ENCODE measurements at regions not wholly inside any gene's neighbourhood (a gene's known extent, or its start where the extent isn't known, plus 50 kb on each side); places are given as distances from the start of the nearest gene placed in this dataset.

DNA sequence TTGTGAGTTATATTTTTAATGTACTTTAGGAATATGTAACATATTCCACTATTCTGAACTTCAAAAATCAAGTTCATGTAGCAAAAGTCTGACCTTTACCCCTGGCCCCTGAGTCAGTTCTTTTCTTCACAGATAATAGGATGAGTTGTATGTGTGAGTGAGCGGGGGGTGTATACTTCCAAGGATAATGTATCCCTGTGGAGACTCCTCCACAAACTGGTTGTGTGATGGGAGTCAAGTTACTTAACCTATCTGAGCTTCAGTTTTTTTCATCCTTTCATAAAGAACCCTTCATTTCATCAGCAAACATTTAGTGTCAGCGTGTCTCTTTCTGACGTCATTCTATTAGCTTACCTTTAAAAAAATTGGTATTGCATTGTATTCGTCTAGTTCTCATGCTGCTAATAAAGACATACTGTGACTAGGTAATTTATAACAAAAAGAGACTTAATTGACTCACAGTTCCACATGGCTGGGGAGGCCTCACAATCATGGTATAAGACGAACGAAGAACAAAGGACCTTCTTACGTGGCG is 288.1 kb upstream of the GPC6 start:
- Histone ChIP-seq H3K27me3 (ENCODE audit: low read depth) (peaks cover 8% of the 10 kb centered on the region; the same call in 1 of the 2 replicates), H3K36me3 (replicated peaks) (no peaks in the 10 kb centered on the region), H3K4me3 (no peak overlapping the region), H3K4me1 (no peaks in the 10 kb centered on the region; the same call in 1 of the 2 replicates), H3K9me3 (no peaks in the 10 kb centered on the region)
- no peak for DNase-seq (ENCODE audit: low spot score in 2 of 2)
- in situ Hi-C loops (cut with MboI; ENCODE audit: low sequenced_read_pairs): no loop called here

DNA sequence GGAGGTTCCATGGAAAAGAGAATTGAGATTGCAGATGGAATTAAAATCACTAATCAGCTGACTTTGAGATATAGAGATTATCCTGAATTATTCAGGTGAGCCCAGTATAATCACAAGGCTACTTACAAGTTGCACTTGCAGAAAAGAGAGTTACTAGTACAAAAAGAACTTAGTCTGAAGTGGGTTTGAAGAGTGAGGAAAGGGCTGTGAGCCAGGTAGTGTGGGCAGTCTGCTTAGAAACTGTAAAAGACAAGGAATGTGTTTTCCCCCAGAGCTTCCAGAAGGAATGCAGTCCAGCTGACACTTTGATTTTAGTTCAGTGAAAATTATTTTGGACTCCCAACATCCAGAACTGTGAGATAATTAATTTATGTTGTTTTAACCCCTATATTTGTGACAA is 285.4 kb upstream of the GPC6 start:
- H3K4me3 ChIP-seq: no peak overlapping the region
- no peaks in the 10 kb centered on the region; the same call in 1 of the 2 replicates for H3K4me1 ChIP-seq
- no peaks in the 10 kb centered on the region for H3K36me3 ChIP-seq (replicated peaks)
- 0 out of 2 replicates have a peak, but pooled peaks cover 3% of the 10 kb centered on the region for H3K27me3 ChIP-seq (ENCODE audit: low read depth)
- no peaks in the 10 kb centered on the region for H3K9me3 ChIP-seq
- no peak for DNase-seq (ENCODE audit: low spot score in 2 of 2)
- in situ Hi-C loops (cut with MboI; ENCODE audit: low sequenced_read_pairs): no loop called here

DNA sequence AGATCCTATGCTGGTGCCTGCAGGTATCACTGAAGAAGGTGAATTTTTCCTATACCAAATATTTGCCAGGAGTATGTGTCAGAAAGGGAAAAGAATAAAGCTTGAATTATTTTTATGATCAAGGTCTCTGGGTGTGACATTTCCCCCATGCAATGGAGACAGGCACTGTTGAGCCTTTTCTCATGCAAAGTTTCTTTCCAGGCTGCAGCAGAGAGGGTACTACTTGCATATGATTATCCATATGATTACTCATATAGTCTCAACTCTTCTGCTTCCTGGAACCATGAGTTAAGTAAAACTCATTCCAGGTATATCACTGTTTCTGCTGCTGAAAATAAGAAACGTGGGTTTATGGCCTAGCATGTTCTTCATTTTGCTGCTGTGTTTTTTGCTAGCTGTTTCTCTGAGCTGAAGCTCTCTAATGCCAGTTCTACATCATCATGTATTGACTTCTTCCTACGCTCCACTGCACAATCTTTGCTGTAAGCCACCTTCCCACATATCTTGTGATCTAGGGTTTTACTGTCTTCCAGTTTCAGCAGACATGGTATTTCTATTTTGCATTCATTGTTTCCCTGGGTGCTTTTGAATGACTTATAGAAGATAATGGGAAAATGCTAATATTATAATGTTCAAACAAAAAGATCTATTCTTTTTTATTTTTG is 278.7 kb upstream of the GPC6 start:
- in situ Hi-C loops (cut with MboI; ENCODE audit: low sequenced_read_pairs): no loop called here
- Histone ChIP-seq H3K36me3 (replicated peaks) (no peaks in the 10 kb centered on the region), H3K9me3 (no peaks in the 10 kb centered on the region), H3K4me3 (no peak overlapping the region), H3K4me1 (no peaks in the 10 kb centered on the region), H3K27me3 (ENCODE audit: low read depth) (0 out of 2 replicates have a peak, but pooled peaks cover 3% of the 10 kb centered on the region)
- DNase-seq (ENCODE audit: low spot score in 2 of 2): peak in 1 of 2 experiments; percentile 26

DNA sequence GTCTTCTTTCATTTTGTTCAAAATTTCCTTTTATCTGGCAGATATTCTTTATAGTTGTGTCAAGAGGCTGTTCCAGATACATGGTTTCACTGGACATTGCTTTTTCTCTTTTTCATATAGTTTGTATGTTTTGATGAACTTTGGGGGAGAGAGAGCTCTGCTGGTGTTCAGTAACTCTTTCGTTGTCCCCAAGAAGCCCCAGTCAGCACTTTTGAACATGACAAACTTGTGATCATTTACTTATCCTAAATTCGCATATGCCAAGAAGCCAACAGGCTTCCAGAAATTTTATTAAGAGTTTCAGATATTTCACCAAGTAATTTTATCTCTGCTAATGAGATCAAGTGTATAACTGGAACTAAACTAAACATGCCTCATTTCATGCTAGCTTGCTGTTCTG is 275.8 kb upstream of the GPC6 start:
- no peak for DNase-seq (ENCODE audit: low spot score in 2 of 2)
- in situ Hi-C loops (cut with MboI; ENCODE audit: low sequenced_read_pairs): no loop called here

DNA sequence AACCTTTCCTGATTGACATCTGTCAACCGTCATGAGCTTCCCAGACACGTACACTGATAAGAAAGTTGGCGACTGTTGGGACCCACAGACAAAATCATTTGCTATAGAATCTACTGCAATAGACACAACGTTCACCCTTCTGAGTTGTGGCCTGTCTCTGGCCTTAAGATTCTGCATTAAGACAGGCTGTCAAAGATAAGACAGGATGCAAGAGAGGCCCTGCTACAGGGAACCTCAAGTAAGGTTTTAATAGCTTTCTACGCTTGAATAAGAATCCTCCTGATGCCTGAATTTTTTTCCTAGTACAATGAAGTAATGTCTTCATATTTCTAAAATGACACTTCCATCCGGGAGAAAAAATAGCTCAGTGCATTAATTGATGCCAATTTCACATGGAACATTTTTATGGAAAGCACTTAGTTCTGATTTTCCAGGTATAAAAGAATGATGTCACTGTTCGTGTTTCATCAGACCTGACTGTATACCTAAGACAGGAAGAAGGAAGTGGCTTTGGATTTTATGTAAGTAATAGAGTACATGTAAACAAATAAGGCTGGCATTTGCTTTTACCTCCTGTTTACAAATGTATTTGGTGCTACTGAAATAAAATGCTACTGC is 275.2 kb upstream of the GPC6 start:
- H3K36me3 ChIP-seq (replicated peaks): no peaks in the 10 kb centered on the region
- no peak overlapping the region for H3K4me3 ChIP-seq
- no peaks in the 10 kb centered on the region for H3K27me3 ChIP-seq (ENCODE audit: low read depth)
- no peaks in the 10 kb centered on the region for H3K9me3 ChIP-seq
- no peaks in the 10 kb centered on the region for H3K4me1 ChIP-seq
- no peak for DNase-seq (ENCODE audit: low spot score in 2 of 2)
- in situ Hi-C loops (cut with MboI; ENCODE audit: low sequenced_read_pairs): no loop called here

More for the DNA sequence above, 275.8 kb upstream of the GPC6 start:
- H3K4me1 ChIP-seq: no peaks in the 10 kb centered on the region
- H3K36me3 ChIP-seq (replicated peaks): no peaks in the 10 kb centered on the region
- H3K4me3 ChIP-seq: no peak overlapping the region
- H3K27me3 ChIP-seq (ENCODE audit: low read depth): no peaks in the 10 kb centered on the region
- H3K9me3 ChIP-seq: no peaks in the 10 kb centered on the region

DNA sequence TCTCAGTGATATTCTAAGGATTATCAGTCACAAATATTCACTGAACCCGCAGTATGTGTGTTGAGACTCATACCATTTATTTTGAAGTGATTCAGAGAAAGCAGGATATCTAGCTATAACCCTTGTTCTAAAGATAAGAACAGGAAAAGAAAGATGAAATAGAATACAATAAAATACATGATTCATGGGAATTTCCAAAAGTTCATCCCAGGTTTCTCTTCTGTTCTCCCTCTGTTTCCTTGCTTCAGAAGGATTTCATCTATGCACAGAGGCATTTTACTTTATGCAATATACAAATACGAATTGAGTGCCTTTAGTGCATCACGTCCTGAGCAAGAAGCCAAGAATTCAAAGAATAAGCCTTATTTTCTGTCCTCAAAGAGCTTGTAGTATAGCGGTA is 274.4 kb upstream of the GPC6 start:
- Histone ChIP-seq H3K27me3 (ENCODE audit: low read depth) (no peaks in the 10 kb centered on the region), H3K4me1 (no peaks in the 10 kb centered on the region), H3K36me3 (replicated peaks) (no peaks in the 10 kb centered on the region), H3K4me3 (no peak overlapping the region), H3K9me3 (no peaks in the 10 kb centered on the region)
- DNase-seq (ENCODE audit: low spot score in 2 of 2): no peak
- in situ Hi-C loops (cut with MboI; ENCODE audit: low sequenced_read_pairs): no loop called here

DNA sequence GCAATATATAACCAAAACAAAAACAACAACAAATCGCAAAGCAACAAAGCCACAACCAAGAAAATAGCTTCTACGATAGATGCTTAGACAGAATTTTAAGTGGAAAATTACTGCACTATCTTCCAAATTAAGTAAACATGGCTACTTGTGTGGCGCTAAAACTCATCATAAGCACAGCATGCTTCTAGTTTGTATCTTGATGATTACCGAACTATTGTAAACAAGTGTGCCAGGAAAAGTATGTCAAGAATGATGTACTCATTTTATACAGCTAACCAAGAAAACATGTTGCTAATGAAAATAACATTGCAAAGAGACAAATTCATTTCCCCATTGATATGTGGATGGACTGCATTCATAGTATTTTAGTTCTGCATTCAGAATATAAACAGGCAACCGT is 271.9 kb upstream of the GPC6 start:
- Histone ChIP-seq H3K4me3 (no peak overlapping the region), H3K9me3 (no peaks in the 10 kb centered on the region), H3K27me3 (ENCODE audit: low read depth) (no peaks in the 10 kb centered on the region), H3K4me1 (no peaks in the 10 kb centered on the region), H3K36me3 (replicated peaks) (no peaks in the 10 kb centered on the region)
- in situ Hi-C loops (cut with MboI; ENCODE audit: low sequenced_read_pairs): no loop called here
- DNase-seq (ENCODE audit: low spot score in 2 of 2): no peak

DNA sequence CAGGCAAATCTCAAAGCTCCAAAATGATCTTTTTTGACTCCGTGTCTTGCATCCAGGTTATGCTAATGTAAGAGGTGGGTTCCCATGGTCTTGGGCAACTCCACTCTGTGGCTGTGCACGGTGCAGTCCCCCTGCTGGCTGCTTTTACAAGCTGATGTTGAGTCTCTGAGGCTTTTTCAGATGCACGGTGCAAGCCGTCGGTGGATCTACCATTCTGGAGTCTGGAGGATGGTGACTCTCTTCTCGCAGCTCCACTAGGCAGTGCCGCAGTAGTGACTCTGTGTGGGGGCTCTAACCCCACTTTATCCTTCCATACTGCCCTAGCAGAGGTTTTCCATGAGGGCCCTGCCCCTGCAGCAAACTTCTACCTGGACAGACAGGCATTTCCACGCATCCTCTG is 266.8 kb upstream of the GPC6 start:
- H3K4me1 ChIP-seq: no peaks in the 10 kb centered on the region
- no peak overlapping the region for H3K4me3 ChIP-seq
- H3K36me3 ChIP-seq (replicated peaks): no peaks in the 10 kb centered on the region
- no peaks in the 10 kb centered on the region for H3K27me3 ChIP-seq (ENCODE audit: low read depth)
- in situ Hi-C loops (cut with MboI; ENCODE audit: low sequenced_read_pairs): no loop called here
- DNase-seq (ENCODE audit: low spot score in 2 of 2): no peak
- H3K9me3 ChIP-seq: no peaks in the 10 kb centered on the region

DNA sequence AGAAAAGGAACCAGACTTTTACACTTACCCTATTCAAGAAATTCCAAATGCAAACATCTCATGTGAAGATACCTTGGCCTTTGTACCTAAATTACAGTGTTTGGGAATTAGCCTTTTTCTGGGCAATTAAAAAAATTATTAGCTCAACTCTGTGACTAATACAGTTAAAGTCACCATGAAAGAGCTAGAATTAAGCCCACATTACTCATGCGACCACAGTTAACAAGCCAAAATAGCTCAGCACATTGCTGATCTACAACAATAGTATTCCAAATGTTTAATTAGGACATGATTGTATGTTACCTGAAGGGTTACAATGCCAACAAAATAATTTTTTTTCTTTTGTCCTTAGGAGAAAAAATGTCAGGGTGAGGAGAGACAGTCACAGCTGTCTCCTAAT is 263.6 kb upstream of the GPC6 start:
- H3K4me3 ChIP-seq: no peak overlapping the region
- DNase-seq (ENCODE audit: low spot score in 2 of 2): no peak
- no peaks in the 10 kb centered on the region for H3K9me3 ChIP-seq
- no peaks in the 10 kb centered on the region for H3K27me3 ChIP-seq (ENCODE audit: low read depth)
- no peaks in the 10 kb centered on the region for H3K36me3 ChIP-seq (replicated peaks)
- H3K4me1 ChIP-seq: no peaks in the 10 kb centered on the region
- in situ Hi-C loops (cut with MboI; ENCODE audit: low sequenced_read_pairs): no loop called here

DNA sequence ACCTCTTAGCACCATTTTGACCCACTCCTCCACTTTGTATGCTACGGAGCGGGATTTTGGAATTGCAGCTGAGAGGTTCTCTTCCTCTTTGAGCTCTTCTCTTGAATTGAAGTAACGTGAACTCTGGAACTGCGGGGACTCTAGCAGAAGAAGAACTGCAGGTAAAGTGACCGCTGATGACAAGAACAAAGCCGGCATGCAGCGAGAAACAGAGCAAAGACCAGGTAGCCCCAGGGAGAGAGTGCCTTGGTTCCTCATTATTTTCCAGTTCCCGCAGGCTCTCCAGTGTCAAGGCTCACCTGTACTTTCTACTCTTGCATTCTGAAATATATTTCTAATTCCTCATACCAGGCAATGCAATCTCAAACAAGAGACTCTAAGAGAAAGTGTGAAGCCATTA is 260.3 kb upstream of the GPC6 start:
- no peaks in the 10 kb centered on the region for H3K4me1 ChIP-seq
- DNase-seq (ENCODE audit: low spot score in 2 of 2): no peak
- H3K27me3 ChIP-seq (ENCODE audit: low read depth): no peaks in the 10 kb centered on the region
- no peaks in the 10 kb centered on the region for H3K36me3 ChIP-seq (replicated peaks)
- in situ Hi-C loops (cut with MboI; ENCODE audit: low sequenced_read_pairs): no loop called here
- no peaks in the 10 kb centered on the region for H3K9me3 ChIP-seq
- H3K4me3 ChIP-seq: no peak overlapping the region

DNA sequence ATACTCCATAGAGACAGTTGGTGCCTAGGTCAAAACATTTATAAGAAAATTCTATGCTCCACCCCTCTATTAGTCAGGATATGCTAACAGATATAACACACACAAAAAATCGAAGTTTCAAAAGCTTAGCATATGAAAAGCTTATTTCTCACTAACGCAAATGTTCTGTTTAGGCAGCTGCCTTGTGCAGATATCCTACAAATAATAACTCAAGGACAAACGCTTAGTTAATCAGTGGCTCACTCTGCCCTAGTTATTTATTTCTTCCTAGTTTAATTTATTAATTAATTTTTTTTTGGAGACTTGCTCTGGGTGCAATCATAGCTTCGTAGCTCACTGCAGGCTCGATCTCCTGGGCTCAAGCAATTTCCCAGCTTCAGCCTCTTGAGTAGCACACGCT is 259.7 kb upstream of the GPC6 start:
- in situ Hi-C loops (cut with MboI; ENCODE audit: low sequenced_read_pairs): no loop called here
- no peak for DNase-seq (ENCODE audit: low spot score in 2 of 2)

DNA sequence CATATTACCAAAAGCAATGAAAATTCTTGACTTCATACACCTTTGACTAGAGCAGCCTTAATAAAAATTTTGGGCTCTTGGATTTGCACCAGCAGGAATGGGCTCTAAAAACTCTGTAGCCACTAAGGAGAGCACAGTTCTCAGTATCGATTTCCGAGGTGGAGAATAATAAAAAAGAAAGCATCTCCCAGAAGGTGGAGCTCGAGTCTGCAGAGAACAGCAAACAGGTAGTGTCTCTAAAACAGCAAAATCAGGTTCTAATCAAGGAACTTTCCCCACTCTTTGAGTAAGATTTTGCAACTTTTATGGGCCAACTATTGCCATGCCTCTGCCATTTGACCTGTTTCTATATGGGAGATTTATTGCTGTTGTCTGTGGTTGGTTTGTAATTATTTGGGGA is 258.7 kb upstream of the GPC6 start:
- no peaks in the 10 kb centered on the region for H3K4me1 ChIP-seq
- H3K4me3 ChIP-seq: no peak overlapping the region
- no peaks in the 10 kb centered on the region for H3K27me3 ChIP-seq (ENCODE audit: low read depth)
- in situ Hi-C loops (cut with MboI; ENCODE audit: low sequenced_read_pairs): no loop called here
- no peaks in the 10 kb centered on the region for H3K9me3 ChIP-seq
- no peaks in the 10 kb centered on the region for H3K36me3 ChIP-seq (replicated peaks)
- no peak for DNase-seq (ENCODE audit: low spot score in 2 of 2)

More for the DNA sequence above, 259.7 kb upstream of the GPC6 start:
- no peaks in the 10 kb centered on the region for H3K9me3 ChIP-seq
- no peaks in the 10 kb centered on the region for H3K27me3 ChIP-seq (ENCODE audit: low read depth)
- no peak overlapping the region for H3K4me3 ChIP-seq
- H3K4me1 ChIP-seq: no peaks in the 10 kb centered on the region
- no peaks in the 10 kb centered on the region for H3K36me3 ChIP-seq (replicated peaks)

DNA sequence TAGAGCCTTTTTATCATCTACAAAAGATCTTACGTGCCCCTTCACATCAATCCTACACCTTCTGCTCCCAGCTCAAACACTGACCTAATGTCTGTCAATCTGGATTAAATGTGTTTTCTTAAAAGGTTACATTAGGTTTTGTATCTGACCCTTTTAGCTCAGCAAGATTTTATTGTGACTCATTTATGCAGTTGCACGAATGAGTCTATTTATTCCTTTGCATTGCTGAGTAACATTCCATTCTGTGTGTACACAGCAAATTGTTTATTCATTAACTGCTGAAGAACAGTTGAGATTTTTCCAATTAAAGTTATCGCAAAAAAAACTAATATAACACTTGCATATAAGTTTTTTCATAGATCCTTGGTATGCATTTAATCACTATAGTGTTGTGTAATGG is 253.9 kb upstream of the GPC6 start:
- in situ Hi-C loops (cut with MboI; ENCODE audit: low sequenced_read_pairs): no loop called here
- Histone ChIP-seq H3K4me1 (no peaks in the 10 kb centered on the region), H3K9me3 (no peaks in the 10 kb centered on the region), H3K4me3 (no peak overlapping the region), H3K36me3 (replicated peaks) (no peaks in the 10 kb centered on the region), H3K27me3 (ENCODE audit: low read depth) (no peaks in the 10 kb centered on the region)
- no peak for DNase-seq (ENCODE audit: low spot score in 2 of 2)

DNA sequence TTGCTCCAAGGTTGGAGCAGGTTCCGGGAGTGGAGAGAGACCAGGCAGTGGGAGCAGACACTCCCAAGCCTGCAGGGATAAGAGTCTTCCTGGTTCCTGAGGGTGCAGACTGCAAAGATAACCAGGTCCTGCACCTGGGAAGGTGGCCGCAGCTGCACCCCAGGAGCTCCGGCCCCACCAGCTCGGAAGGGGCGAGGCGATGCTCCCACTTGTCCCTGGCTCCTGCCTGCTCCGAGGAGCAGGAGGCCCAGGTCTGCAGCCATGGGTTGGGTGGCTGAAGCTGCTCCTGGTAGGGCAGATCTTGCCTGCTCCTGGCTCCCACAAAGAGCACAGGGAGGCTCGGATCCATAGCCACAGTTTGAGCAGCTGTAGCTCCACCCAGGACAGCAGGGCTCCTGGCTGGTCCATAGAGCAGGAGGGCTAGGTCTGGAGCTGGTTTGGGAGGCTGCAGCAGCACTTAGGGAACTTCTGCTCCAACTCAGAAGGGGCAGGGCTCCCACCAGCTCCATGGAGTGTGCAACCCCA is 251.6 kb upstream of the GPC6 start:
- no peaks in the 10 kb centered on the region for H3K27me3 ChIP-seq (ENCODE audit: low read depth)
- no peaks in the 10 kb centered on the region for H3K9me3 ChIP-seq
- no peaks in the 10 kb centered on the region for H3K36me3 ChIP-seq (replicated peaks)
- no peak overlapping the region for H3K4me3 ChIP-seq
- H3K4me1 ChIP-seq: no peaks in the 10 kb centered on the region
- no peak for DNase-seq (ENCODE audit: low spot score in 2 of 2)
- in situ Hi-C loops (cut with MboI; ENCODE audit: low sequenced_read_pairs): no loop called here
